CD4-positive, alpha-beta T cell treated with Interleukin-4 for 4 hours (primary cell): ENCODE measurements at regions not wholly inside any gene's neighbourhood (a gene's known extent, or its start where the extent isn't known, plus 50 kb on each side); places are given as distances from the start of the nearest gene placed in this dataset.

Experiments used
- DNase-seq: peaks from one replicate; pipeline ENCODE4 v3.0.0-alpha.2; 2020

DNA sequence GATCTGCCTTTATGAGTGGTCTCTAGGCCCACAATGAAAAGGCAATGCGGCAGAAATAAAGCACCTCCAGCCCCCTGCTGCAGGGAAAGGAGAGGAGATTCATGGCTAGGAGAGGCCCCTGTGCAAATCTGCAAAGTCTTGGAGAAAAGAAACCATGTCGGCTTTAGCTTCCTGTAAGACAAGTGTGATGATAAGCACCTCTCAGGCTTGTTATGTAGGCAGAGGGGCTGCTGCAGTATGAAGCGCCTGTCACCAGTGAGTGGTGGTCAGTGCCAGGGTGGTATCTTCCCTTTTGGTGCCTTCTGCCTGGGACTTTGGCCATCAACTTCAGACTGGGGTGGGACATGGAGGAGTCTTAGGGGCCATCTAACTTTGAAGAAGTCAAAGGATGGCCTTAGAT, 59.2 kb upstream of the ARHGEF3 start:
- DNase-seq, result no peak

DNA sequence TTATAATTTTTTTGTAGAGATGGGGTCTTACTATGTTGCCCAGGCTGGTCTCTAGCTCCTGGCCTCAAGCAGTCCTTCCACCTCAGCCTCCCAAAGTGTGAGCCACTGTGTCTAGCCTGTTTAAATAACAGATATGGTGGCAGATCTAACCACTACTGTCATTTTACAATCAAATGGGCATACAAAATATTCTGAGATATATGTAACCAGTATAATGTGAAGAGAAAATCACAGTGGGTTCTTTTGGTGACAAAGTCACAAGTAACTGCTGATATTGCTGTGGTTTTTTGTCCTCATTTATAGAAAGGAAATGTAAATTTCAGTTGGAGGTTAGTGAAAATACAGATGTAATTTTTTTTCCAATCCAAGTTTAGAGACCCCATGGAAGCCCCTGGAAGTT, 58.6 kb upstream of the ARHGEF3 start:
- DNase-seq, result no peak

DNA sequence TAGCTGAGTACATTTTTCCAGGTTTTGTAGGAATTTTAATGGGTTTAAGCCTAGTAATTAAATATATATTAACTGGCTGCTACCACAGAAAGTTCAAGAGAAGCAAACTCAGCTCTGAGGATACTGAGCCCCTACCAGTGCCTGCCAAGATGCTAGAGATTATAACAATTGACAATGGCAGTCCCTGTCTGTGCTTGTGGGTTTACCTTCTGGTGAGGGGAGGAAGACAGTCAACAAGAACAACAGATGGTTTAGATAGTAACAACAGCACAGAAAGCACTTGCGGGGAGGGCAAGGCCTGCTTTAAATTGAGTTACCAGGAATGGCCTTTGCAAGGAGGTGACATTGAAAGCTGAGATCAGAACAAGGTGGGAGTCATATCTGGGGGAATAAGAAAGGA, 56.6 kb upstream of the ARHGEF3 start:
- peak; percentile 34 for DNase-seq

DNA sequence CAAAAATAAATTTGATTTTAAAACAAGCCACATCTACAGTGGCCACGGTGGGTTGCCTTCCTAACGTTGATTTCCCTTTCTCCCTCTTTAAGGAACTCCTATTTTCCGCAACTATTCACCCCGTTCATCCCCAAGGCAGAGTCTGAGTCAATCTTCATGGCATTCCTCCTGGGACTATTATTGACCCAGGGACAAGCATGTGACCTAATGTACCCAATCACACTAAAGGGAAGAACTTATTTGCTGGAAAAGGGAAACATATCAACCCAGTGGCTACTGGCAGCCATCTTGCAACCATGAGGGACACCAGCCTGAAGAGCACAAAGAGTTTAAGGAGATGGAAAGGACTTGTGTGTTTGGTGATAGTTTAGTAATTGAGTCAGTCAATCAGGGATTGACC, 55.4 kb upstream of the ARHGEF3 start:
- no peak for DNase-seq

DNA sequence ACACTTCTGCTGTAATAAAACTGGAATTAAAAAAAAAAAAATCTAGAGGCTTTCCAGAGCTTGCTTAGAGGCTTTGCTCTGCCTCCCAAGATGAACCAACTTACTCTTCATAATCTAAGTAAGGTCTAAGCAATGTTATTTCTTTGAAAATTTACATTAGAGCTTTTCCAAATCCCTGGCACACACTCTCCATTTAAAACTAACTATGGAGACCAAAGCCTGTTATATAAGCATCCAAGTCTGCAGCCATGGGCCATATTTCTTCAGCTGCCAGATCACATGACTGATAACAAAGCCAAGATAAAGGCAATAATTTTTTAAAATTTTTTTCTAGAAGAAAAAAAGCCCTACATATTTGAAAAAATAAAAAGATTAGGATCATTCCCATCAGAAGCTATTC, 55.0 kb upstream of the ARHGEF3 start:
- no peak for DNase-seq

DNA sequence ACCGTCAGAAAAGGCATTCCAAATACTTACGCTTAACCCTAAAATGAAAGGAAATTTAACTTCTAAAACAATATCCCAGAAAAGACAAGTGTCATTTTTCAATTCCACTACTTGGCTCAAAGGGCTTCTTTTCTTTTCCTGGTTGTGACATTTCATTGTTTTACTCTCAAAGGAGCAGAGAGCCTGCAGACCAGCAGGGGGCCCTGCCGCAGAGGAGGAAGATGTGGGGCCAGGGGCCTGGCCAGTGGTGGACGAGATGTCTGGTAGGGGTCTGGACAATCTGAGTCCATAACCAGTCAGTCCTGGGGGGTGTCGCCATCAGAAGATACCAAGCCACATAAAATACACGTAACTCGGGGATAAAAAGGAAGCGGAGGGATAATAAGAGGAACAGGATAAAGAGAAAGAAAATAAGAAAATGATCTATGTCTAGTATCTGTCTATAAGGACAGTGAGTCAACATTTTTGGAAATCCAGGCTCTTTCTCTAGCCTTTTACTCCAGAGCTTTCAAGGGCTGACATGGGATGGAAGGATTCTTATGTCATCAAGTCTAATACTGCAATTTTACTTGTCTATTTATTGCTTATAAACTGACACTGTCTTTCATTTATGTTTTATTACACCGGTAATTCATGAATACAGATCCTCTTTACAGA, 54.2 kb upstream of the ARHGEF3 start:
- peak; percentile 17 for DNase-seq

DNA sequence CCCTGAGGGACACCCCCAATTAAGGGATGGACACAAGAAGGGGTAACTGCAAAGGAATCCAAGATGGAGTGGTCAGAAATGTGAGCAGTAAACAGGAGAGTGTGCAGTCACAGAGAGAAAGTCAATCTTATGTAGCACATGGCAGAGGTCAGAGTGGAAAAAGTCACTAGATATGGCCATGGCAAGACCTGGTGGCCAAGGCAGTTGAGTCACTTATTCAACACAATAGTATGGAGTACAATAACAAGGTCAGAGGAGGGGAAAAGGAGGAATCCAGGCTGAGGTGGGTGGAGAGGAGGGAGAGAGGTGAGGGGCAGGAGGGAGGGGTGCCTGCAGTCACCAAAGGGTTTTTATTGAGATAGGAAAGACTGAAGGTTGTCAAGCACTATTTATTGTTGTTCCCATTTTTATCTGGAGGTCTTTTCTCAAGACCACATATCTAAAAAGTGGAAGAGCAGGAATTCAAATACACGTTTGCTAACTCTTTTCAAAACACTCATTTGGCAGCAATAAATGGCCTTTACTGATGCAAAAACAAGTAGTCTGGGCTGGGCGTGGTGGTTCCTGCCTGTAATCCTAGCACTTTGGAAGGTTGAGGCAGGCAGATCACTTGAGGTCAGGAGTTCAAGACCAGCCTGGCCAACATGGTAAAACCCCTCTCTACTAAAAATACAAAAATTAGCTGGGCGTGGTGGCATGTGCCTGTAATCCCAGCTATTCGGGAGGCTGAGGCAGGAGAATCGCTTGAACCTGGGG, 53.3 kb upstream of the ARHGEF3 start:
- DNase-seq, result no peak

DNA sequence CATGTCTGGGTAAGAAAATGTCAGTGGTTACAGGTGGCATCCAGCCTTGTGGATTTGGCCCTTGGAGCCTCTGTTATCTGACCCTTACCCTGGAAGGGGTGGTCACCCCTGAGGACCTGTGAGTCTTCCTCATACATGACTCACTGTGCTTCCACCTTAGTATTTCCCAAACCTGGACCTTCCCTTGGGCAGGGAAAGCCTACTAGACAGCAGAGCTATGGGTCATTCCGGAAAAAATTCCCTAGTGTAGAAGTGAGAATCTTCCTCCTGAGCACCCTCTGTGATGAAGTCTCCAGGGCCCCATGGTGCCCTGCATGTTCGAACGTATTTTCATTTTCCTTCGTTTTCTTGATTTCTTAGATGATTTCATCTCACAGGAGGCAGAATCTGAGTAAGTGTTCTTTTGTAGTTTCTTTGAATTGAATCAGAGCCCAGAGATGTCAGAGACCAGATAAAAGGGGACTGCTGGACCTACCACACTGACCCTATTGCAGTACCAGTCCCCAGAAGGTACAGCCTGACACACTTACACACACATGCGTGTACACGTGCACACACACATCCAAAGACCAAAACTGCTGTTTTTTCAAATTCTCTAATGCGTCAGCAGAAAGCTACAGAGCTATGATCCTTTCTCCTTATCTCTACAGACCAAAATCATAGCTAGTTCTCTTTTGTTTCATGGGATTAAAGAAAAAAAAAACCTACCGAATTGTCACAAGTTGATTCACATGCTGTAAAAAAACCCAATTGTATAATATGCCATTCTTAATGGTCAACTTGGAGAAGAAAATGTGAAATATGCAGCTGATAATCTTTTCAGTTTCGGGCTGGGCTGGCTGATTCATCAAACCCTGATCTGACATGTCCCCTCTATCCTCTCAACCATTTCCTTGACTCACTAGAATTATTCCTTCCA, 50.5 kb upstream of the ARHGEF3 start:
- DNase-seq, result no peak
